Mesenchymal stem cell (in vitro differentiated cells and primary cell): ENCODE measurements at regions not wholly inside any gene's neighbourhood (a gene's known extent, or its start where the extent isn't known, plus 50 kb on each side); places are given as distances from the start of the nearest gene placed in this dataset.

Source experiments
- DNase-seq: peaks from one replicate; pipeline ENCODE4 v3.0.0-alpha.2; 2013
- H2AFZ ChIP-seq: one replicate; pipeline ENCODE4 v1.6.1; 2013; ENCODE audit warnings: low read depth, mild to moderate bottlenecking, control low read depth, inconsistent platforms, low read length, moderate library complexity
- H2AK5ac ChIP-seq: 2 replicates; pipeline ENCODE4 v1.6.1; 2013; ENCODE audit warnings: low read length, moderate library complexity, mild to moderate bottlenecking, inconsistent platforms; ENCODE audit not compliant: severe bottlenecking
- H2BK120ac ChIP-seq: one replicate; pipeline ENCODE4 v1.6.1; 2013; ENCODE audit warnings: low read depth, mild to moderate bottlenecking, inconsistent platforms, low read length, moderate library complexity
- H2BK12ac ChIP-seq, 2 experiments: one replicate each; pipeline ENCODE4 v1.6.1; 2013; ENCODE audit warnings: inconsistent platforms in 2 of 2, low read length in 2 of 2, mild to moderate bottlenecking in 2 of 2, moderate library complexity in 2 of 2, control low read depth in 1 of 2
- H2BK15ac ChIP-seq: one replicate; pipeline ENCODE4 v1.6.1; 2013; ENCODE audit warnings: mild to moderate bottlenecking, low read depth, inconsistent platforms; ENCODE audit not compliant: poor library complexity, severe bottlenecking
- H2BK5ac ChIP-seq: 2 replicates; pipeline ENCODE4 v1.6.1; 2013; ENCODE audit warnings: low read depth, mild to moderate bottlenecking, low read length, control low read depth, inconsistent platforms; ENCODE audit not compliant: poor library complexity, severe bottlenecking
- H3K14ac ChIP-seq, 2 experiments: one replicate each; pipeline ENCODE4 v1.6.1; 2013; ENCODE audit warnings: inconsistent platforms in 2 of 2, low read length in 2 of 2, control low read depth in 1 of 2, mild to moderate bottlenecking in 1 of 2, moderate library complexity in 1 of 2
- H3K18ac ChIP-seq, 2 experiments: one replicate each; pipeline ENCODE4 v1.6.1; 2013; ENCODE audit warnings: inconsistent platforms in 2 of 2, low read length in 2 of 2, control low read depth in 1 of 2, low read depth in 1 of 2, mild to moderate bottlenecking in 1 of 2
- H3K23ac ChIP-seq, 2 experiments: one replicate each; pipeline ENCODE4 v1.6.1; 2013; ENCODE audit warnings: inconsistent platforms in 2 of 2, low read length in 2 of 2, mild to moderate bottlenecking in 2 of 2, moderate library complexity in 2 of 2, control low read depth in 1 of 2
- H3K27ac ChIP-seq: 2 replicates; pipeline ENCODE4 v1.5.1; 2013; ENCODE audit warnings: mild to moderate bottlenecking, moderate library complexity, low read length, control low read depth, inconsistent platforms; ENCODE audit not compliant: poor library complexity, severe bottlenecking
- H3K27me3 ChIP-seq, 2 experiments: 2 replicates each; pipeline versions ENCODE4 v1.6.1 to v1.7.0; 2013; ENCODE audit warnings: low read length in 2 of 2, mild to moderate bottlenecking in 2 of 2, moderate library complexity in 2 of 2, control low read depth in 1 of 2, inconsistent platforms in 1 of 2; ENCODE audit not compliant: control insufficient read depth in 1 of 2, insufficient read depth in 1 of 2
- H3K36me3 ChIP-seq, 2 experiments: 2 replicates each; pipeline versions ENCODE4 v1.6.1 to v1.7.0; 2013; ENCODE audit warnings: low read length in 2 of 2, control low read depth in 1 of 2, inconsistent platforms in 1 of 2, low read depth in 1 of 2, mild to moderate bottlenecking in 1 of 2; ENCODE audit not compliant: insufficient read depth in 2 of 2, control insufficient read depth in 1 of 2
- H3K4ac ChIP-seq, 2 experiments: one replicate each; pipeline ENCODE4 v1.6.1; 2013; ENCODE audit warnings: inconsistent platforms in 2 of 2, low read length in 2 of 2, mild to moderate bottlenecking in 2 of 2, moderate library complexity in 2 of 2, control low read depth in 1 of 2, low read depth in 1 of 2
- H3K4me1 ChIP-seq: 2 replicates; pipeline ENCODE4 v1.6.1; 2013; ENCODE audit warnings: low read depth, low read length, control low read depth; ENCODE audit not compliant: control insufficient read depth, insufficient read depth
- H3K4me2 ChIP-seq: 2 replicates; pipeline ENCODE4 v1.6.1; 2013; ENCODE audit warnings: low read length, mild to moderate bottlenecking, inconsistent platforms; ENCODE audit not compliant: poor library complexity, severe bottlenecking
- H3K4me3 ChIP-seq, 2 experiments: 2 replicates each; pipeline versions ENCODE4 v1.5.1 to v1.7.0; 2013; ENCODE audit warnings: low read length in 2 of 2, mild to moderate bottlenecking in 2 of 2, control low read depth in 1 of 2, low read depth in 1 of 2; ENCODE audit not compliant: insufficient read depth in 1 of 2
- H3K79me1 ChIP-seq: replicated peaks from 2 replicates; pipeline ENCODE4 v1.6.1; 2013; ENCODE audit warnings: mild to moderate bottlenecking, control low read depth, low read length, inconsistent platforms; ENCODE audit not compliant: poor library complexity, severe bottlenecking
- H3K9ac ChIP-seq: 2 replicates; pipeline ENCODE4 v1.7.0; 2013; ENCODE audit warnings: mild to moderate bottlenecking, low read length, moderate library complexity
- H3K9me3 ChIP-seq: 2 replicates; pipeline ENCODE4 v1.7.0; 2013; ENCODE audit warnings: mild to moderate bottlenecking, low read length; ENCODE audit not compliant: control insufficient read depth
- H4K8ac ChIP-seq: one replicate; pipeline ENCODE4 v1.6.1; 2013; ENCODE audit warnings: inconsistent platforms, mild to moderate bottlenecking, low read length, moderate library complexity
- H4K91ac ChIP-seq: one replicate; pipeline ENCODE4 v1.6.1; 2013; ENCODE audit warnings: mild to moderate bottlenecking, low read length, inconsistent platforms
- WGBS: methylation state at CpG from one replicate; pipeline ENCODE4 v1.1.7; 2013; ENCODE audit warnings: mixed read lengths; 5-methylcytosine and 5-hydroxymethylcytosine counted together

DNA sequence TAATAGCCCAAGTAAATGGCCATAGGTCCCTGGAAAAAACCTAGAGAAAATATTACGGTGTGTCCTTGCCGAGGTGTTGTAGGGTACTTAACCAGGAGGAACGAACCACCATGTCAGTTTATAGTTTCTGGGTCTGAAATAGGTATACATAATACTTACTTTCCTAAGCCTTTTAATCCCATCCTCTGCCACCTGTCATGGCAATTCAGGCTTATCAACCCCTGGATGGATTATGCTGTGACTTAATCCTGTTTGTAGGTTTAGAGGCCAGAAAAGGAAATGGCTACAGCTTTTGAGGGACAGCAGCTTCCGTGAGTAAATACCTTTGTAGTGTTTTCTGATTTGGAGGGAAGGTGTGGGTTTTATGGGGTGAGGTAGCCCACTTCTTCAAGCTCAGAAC is 89.1 kb upstream of the PTPRD start:
- Histone ChIP-seq H3K27ac (no peak overlapping the region), H3K36me3 (no peaks in the 10 kb centered on the region), H4K8ac (no peak overlapping the region), H3K4me2 (no peak overlapping the region), H3K79me1 (no peaks in the 10 kb centered on the region), H3K23ac (no peak overlapping the region), H3K14ac (no peak overlapping the region), H3K27me3 (no peaks in the 10 kb centered on the region), H4K91ac (no peak overlapping the region), H2BK120ac (no peak overlapping the region), H3K4ac (no peak overlapping the region), H2BK15ac (no peak overlapping the region), H2AFZ (no peak overlapping the region), H3K9me3 (peaks cover 5% of the 10 kb centered on the region), H3K4me3 (no peak overlapping the region), H2BK5ac (no peak overlapping the region), H2AK5ac (no peak overlapping the region), H2BK12ac (peak overlapping the region in 1 of 2 experiments; percentile 77), H3K9ac (no peak overlapping the region), H3K18ac (peak overlapping the region; percentile 11 to 21), H3K4me1 (no peaks in the 10 kb centered on the region)
- no peak for DNase-seq
- WGBS, result 100% methylated on average over 1 of the region's 4 CpGs

GRCh38 chr9:10703139-10703538 is 90.3 kb upstream of the PTPRD start:
- Histone ChIP-seq H2BK5ac (no peak overlapping the region), H4K8ac (no peak overlapping the region), H2BK12ac (no peak overlapping the region), H3K23ac (no peak overlapping the region), H3K27me3 (no peaks in the 10 kb centered on the region), H3K18ac (no peak overlapping the region), H3K4me2 (no peak overlapping the region), H3K4ac (no peak overlapping the region), H2AK5ac (no peak overlapping the region), H3K4me1 (no peaks in the 10 kb centered on the region), H3K4me3 (no peak overlapping the region), H4K91ac (no peak overlapping the region), H3K9ac (no peak overlapping the region), H3K79me1 (no peaks in the 10 kb centered on the region), H3K27ac (no peak overlapping the region), H3K36me3 (no peaks in the 10 kb centered on the region), H3K9me3 (peaks cover 5% of the 10 kb centered on the region), H3K14ac (no peak overlapping the region), H2BK120ac (no peak overlapping the region), H2AFZ (no peak overlapping the region), H2BK15ac (no peak overlapping the region)
- DNase-seq, result no peak
- no CpG with 5 or more reads among the region's 2 CpGs for whole genome bisulfite sequencing

- no peak overlapping the region for H3K9ac ChIP-seq
Measured at GRCh38 chr9:10704720-10705119, 91.9 kb upstream of the PTPRD start.

GRCh38 chr9:10705383-10705782 is 92.6 kb upstream of the PTPRD start:
- H2BK5ac ChIP-seq, result no peak overlapping the region
- no peak overlapping the region for H3K18ac ChIP-seq
- H3K4me3 ChIP-seq, result no peak overlapping the region
- H3K23ac ChIP-seq, result no peak overlapping the region
- no peak overlapping the region for H3K9ac ChIP-seq
- H4K8ac ChIP-seq, result no peak overlapping the region
- no peak overlapping the region for H2AK5ac ChIP-seq
- H3K9me3 ChIP-seq, result peaks cover 5% of the 10 kb centered on the region
- WGBS, result 38% methylated on average over 1 of the region's 1 CpG
- H2BK12ac ChIP-seq, result no peak overlapping the region
- H2AFZ ChIP-seq, result no peak overlapping the region
- H2BK15ac ChIP-seq, result no peak overlapping the region
- H3K27me3 ChIP-seq, result no peaks in the 10 kb centered on the region
- DNase-seq, result no peak
- no peak overlapping the region for H3K4ac ChIP-seq
- H3K4me1 ChIP-seq, result no peaks in the 10 kb centered on the region
- no peaks in the 10 kb centered on the region for H3K36me3 ChIP-seq
- H3K14ac ChIP-seq, result no peak overlapping the region
- no peak overlapping the region for H2BK120ac ChIP-seq
- H3K27ac ChIP-seq, result no peak overlapping the region
- no peak overlapping the region for H4K91ac ChIP-seq
- H3K79me1 ChIP-seq, result no peaks in the 10 kb centered on the region
- H3K4me2 ChIP-seq, result no peak overlapping the region

More at GRCh38 chr9:10704720-10705119, 91.9 kb upstream of the PTPRD start:
- Histone ChIP-seq H3K27me3 (no peaks in the 10 kb centered on the region), H4K91ac (no peak overlapping the region), H2AFZ (no peak overlapping the region), H3K9me3 (peaks cover 5% of the 10 kb centered on the region), H3K79me1 (no peaks in the 10 kb centered on the region), H3K4me3 (no peak overlapping the region), H2AK5ac (no peak overlapping the region), H3K36me3 (no peaks in the 10 kb centered on the region), H3K4me2 (no peak overlapping the region), H2BK120ac (no peak overlapping the region), H3K18ac (no peak overlapping the region), H4K8ac (no peak overlapping the region), H3K23ac (no peak overlapping the region), H2BK15ac (no peak overlapping the region), H3K4me1 (no peaks in the 10 kb centered on the region), H2BK5ac (no peak overlapping the region), H3K4ac (no peak overlapping the region), H3K27ac (no peak overlapping the region), H2BK12ac (no peak overlapping the region), H3K14ac (no peak overlapping the region)
- peak; percentile 73 for DNase-seq
